Panc1 (cell line): ENCODE measurements at regions not wholly inside any gene's neighbourhood (a gene's known extent, or its start where the extent isn't known, plus 50 kb on each side); places are given as distances from the start of the nearest gene placed in this dataset.

Experiments
- ATAC-seq: fragments of 200-7000 bp; cut with Tn5 transposase; 2 replicates; pipeline ENCODE4 v1.9.1; 2020; ENCODE audit warnings: mild to moderate bottlenecking, moderate library complexity
- BruUV-seq: library from RNA; stranded (reverse); fragments of 400-500 nt; replicated peaks from 2 replicates; lab custom pipeline; 2021; lab: Mats Ljungman, UMichigan
- CTCF ChIA-PET: fragments of 300-600 bp; sonication (Branson Sonifier 250); formaldehyde crosslinking; loops from one replicate; lab custom pipeline; 2022; ENCODE audit warnings: antibody characterized with exemption; lab: Charles Lee
- POLR2A ChIA-PET: fragments of 300-600 bp; sonication (Branson Sonifier 250); formaldehyde crosslinking; loops from one replicate; lab custom pipeline; 2022; ENCODE audit warnings: antibody characterized with exemption; lab: Charles Lee
- DNase-seq: peaks from one replicate; pipeline ENCODE4 v3.0.0-alpha.2; 2010; ENCODE audit warnings: low read depth, low spot score
- H3K27ac ChIP-seq: 2 replicates; pipeline ENCODE4 v1.5.1; 2011; ENCODE audit warnings: mild to moderate bottlenecking, low read length, inconsistent platforms
- H3K27me3 ChIP-seq: fragments of 200-500 bp; sonication (Bioruptor generic); 2 replicates; pipeline ENCODE4 v1.6.0; 2014; ENCODE audit warnings: low read length, inconsistent platforms; ENCODE audit not compliant: control insufficient read depth, insufficient read depth
- H3K36me3 ChIP-seq: fragments of 200-500 bp; sonication (Bioruptor generic); 2 replicates; pipeline ENCODE4 v1.5.1; 2014; ENCODE audit warnings: inconsistent platforms, mild to moderate bottlenecking, low read length, moderate library complexity; ENCODE audit not compliant: control insufficient read depth, insufficient read depth
- H3K4me1 ChIP-seq: 2 replicates; pipeline ENCODE4 v1.5.1; 2011; ENCODE audit warnings: inconsistent platforms, mild to moderate bottlenecking, low read length, moderate library complexity; ENCODE audit not compliant: control insufficient read depth, insufficient read depth
- H3K4me3 ChIP-seq, 2 experiments: 2 replicates each; pipeline ENCODE4 v1.5.1; 2011 to 2012; ENCODE audit warnings: low read depth in 2 of 2, low read length in 2 of 2, mild to moderate bottlenecking in 2 of 2, inconsistent platforms in 1 of 2, moderate library complexity in 1 of 2
- H3K9me3 ChIP-seq: fragments of 200-500 bp; sonication (Bioruptor generic); 2 replicates; pipeline ENCODE4 v1.5.1; 2014; ENCODE audit warnings: low read depth, mild to moderate bottlenecking, inconsistent platforms, low read length, moderate library complexity; ENCODE audit not compliant: control insufficient read depth, insufficient read depth
- CTCF ChIP-seq: fragments of 450-650 bp; IDR thresholded peaks from 2 replicates; pipeline ENCODE4 v1.5.1; 2017; ENCODE audit warnings: mild to moderate bottlenecking
- POLR2AphosphoS5 ChIP-seq: IDR thresholded peaks from 2 replicates; pipeline ENCODE4 v1.6.1; 2012; ENCODE audit warnings: mild to moderate bottlenecking, low read depth, low read length, moderate library complexity
- REST ChIP-seq, 2 experiments: IDR thresholded peaks; 2 replicates each; pipeline ENCODE4 v1.6.1; 2011 to 2012; ENCODE audit warnings: low read depth in 2 of 2, control low read depth in 1 of 2, low read length in 1 of 2, mild to moderate bottlenecking in 1 of 2, moderate library complexity in 1 of 2; ENCODE audit not compliant: insufficient read depth in 1 of 2
- SIN3A ChIP-seq: IDR thresholded peaks from 2 replicates; pipeline ENCODE4 v1.6.1; 2012; ENCODE audit warnings: low read depth, mild to moderate bottlenecking, low read length, moderate library complexity, borderline replicate concordance; ENCODE audit not compliant: insufficient read depth
- TCF7L2 ChIP-seq: IDR thresholded peaks from 2 replicates; pipeline ENCODE4 v1.6.1; 2011; ENCODE audit warnings: mild to moderate bottlenecking, low read depth, low read length, inconsistent platforms
- in situ Hi-C: cut with HindIII; loops from 2 replicates; pipeline ENCODE4 v1.10.0; 2016; ENCODE audit warnings: low sequenced_read_pairs, low pct_unique_long_range_greater_than_20kb
- intact Hi-C: fragments of 100-400 bp; cut with micrococcal nuclease; formaldehyde crosslinking; loops from one replicate; pipeline ENCODE4 v1.10.0; 2022; ENCODE audit not compliant: unreplicated experiment

- ChIA-PET POLR2A (interaction anchor here (0.5 kb wide), 1 partner anchor 42 kb away, joined by 4 read pairs; no protein-coding TSS in a partner anchor), CTCF (no interaction called here)
- TF ChIP-seq TCF7L2 (no peak), POLR2AphosphoS5 (no peak)
- Histone ChIP-seq H3K9me3 (no peaks in the 10 kb centered on the region), H3K27ac (no peak overlapping the region), H3K36me3 (no peaks in the 10 kb centered on the region), H3K4me1 (no peaks in the 10 kb centered on the region), H3K4me3 (no peak overlapping the region), H3K27me3 (no peaks in the 10 kb centered on the region)
- no TSS peak for BruUV-seq
- DNase-seq (no peak), ATAC-seq (no peak)
- in situ Hi-C loops (no loop called here), intact Hi-C loops (no loop called here)
These were observed 218.2 kb downstream of the NPHP4 start for GRCh38 chr1:5774019-5774418.

GRCh38 chr1:5771788-5772187 is 220.4 kb downstream of the NPHP4 start:
- in situ Hi-C loops, result no loop called here
- Histone ChIP-seq H3K27me3 (0 out of 2 replicates have a peak, but pooled peaks cover 3% of the 10 kb centered on the region), H3K4me1 (no peaks in the 10 kb centered on the region), H3K9me3 (no peaks in the 10 kb centered on the region), H3K36me3 (no peaks in the 10 kb centered on the region), H3K4me3 (no peak overlapping the region), H3K27ac (no peak overlapping the region)
- ChIA-PET POLR2A (interaction anchor here (0.6 kb wide), 1 partner anchor 54 kb away, joined by 4 read pairs; no protein-coding TSS in a partner anchor), CTCF (no interaction called here)
- ATAC-seq (no peak), DNase-seq (no peak)
- no TSS peak for BruUV-seq
- intact Hi-C loops, result no loop called here
- TF ChIP-seq SIN3A, result no peak
- TF ChIP-seq CTCF, result no peak
- no peak for TF ChIP-seq REST (IDR thresholded peaks at IDR 0.05; ENCODE audit: insufficient read depth in 1 of 2, low read depth in 2 of 2, low read length in 1 of 2)
- no peak for TF ChIP-seq POLR2AphosphoS5
- no peak for TF ChIP-seq TCF7L2

- in situ Hi-C loops, result no loop called here
- H3K27ac ChIP-seq, result no peak overlapping the region
- TF ChIP-seq SIN3A (no peak), TCF7L2 (no peak), REST (IDR thresholded peaks at IDR 0.05; ENCODE audit: insufficient read depth in 1 of 2, low read depth in 2 of 2, low read length in 1 of 2) (no peak), CTCF (no peak)
- 0 out of 2 replicates have a peak, but pooled peaks have one; percentile 24 for ATAC-seq
- H3K4me3 ChIP-seq, result peak overlapping the region in 1 of 2 experiments; percentile 20; a peak in 1 of 4 replicates
- DNase-seq, result no peak
- ChIA-PET POLR2A (interaction anchor here (0.6 kb wide), 1 partner anchor 55 kb away, joined by 4 read pairs; no protein-coding TSS in a partner anchor), CTCF (no interaction called here)
- no peaks in the 10 kb centered on the region for H3K4me1 ChIP-seq
- no peaks in the 10 kb centered on the region for H3K36me3 ChIP-seq
- no TSS peak for BruUV-seq
- intact Hi-C loops, result no loop called here
- peaks cover 5% of the 10 kb centered on the region; the same call in 1 of the 2 replicates for H3K27me3 ChIP-seq
- H3K9me3 ChIP-seq, result no peaks in the 10 kb centered on the region
These were observed 221.1 kb downstream of the NPHP4 start for GRCh38 chr1:5770981-5771765.
